AML-193 (cell line): ENCODE measurements at regions not wholly inside any gene's neighbourhood (a gene's known extent, or its start where the extent isn't known, plus 50 kb on each side); places are given as distances from the start of the nearest gene placed in this dataset.
"Not testable (repeated sequence)": the region's sequence is repeated elsewhere in the genome, so short reads cannot be mapped to it uniquely, and the experiment has no call there.

Source experiments
- DNase-seq, 2 experiments: peaks; one replicate each; lab custom pipeline; 2025; lab: John Stamatoyannopoulos, UW

DNA sequence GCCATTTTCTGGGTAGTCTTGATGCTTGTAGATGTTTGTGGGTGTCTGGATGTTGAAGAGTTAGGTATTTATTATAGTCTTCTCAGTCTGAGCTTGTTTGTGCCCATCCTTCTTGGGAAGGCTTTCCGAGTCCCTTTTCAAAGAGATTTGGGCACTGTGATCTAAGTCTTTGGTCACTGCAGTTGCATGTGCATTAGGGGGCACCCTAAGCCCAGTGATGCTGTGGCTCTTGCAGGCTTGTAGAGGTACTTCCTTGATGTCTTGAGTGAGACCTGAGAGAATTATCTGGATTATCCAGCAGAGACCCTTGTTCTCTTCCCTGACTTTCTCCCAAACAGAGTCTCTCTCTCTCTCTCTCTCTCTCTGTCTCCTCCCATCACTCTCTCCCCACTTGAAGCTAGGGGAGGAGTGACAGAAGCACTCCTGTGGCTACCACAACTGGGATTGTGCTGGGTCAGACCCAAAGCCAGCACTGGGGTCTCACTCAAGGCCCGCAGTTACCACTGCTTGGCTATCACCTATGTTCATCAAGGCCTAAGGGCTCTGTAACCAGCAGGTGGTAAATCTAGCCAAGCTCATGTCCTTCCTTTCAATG is 68.5 kb downstream of the TMCO5A start:
- DNase-seq, result peak in 1 of 2 experiments; percentile 10

DNA sequence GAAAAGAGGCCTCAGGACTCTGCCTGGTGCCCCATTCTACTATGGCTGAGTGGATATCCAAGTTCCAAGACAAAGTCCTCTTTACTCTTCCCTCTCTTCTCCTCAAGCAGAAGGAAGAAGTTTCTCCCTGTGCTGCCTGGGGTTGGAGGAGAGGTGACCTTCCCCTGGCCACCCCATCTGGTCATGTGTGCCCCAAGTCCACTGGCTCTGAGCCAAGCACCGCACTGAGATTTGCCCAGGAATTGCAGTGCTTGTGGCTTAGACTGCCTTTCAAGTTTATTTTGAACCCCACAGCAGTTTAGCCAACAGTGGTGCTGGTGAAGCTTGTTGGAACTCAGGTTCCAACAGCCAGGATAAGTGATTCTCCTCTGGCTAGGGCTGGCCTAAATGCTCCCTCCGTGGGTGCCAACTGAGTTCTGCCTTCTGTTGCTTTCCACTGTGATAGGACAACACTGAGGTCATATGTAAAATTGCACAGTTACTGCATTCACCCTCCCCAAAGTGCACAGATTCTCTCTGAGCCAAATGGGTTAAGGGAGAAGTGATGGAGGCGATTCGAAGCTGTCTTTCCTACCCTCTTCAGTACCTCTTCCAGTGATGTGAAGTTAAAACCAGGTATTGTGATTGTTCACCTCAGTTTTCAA is 69.9 kb downstream of the TMCO5A start:
- DNase-seq, result no peak

DNA sequence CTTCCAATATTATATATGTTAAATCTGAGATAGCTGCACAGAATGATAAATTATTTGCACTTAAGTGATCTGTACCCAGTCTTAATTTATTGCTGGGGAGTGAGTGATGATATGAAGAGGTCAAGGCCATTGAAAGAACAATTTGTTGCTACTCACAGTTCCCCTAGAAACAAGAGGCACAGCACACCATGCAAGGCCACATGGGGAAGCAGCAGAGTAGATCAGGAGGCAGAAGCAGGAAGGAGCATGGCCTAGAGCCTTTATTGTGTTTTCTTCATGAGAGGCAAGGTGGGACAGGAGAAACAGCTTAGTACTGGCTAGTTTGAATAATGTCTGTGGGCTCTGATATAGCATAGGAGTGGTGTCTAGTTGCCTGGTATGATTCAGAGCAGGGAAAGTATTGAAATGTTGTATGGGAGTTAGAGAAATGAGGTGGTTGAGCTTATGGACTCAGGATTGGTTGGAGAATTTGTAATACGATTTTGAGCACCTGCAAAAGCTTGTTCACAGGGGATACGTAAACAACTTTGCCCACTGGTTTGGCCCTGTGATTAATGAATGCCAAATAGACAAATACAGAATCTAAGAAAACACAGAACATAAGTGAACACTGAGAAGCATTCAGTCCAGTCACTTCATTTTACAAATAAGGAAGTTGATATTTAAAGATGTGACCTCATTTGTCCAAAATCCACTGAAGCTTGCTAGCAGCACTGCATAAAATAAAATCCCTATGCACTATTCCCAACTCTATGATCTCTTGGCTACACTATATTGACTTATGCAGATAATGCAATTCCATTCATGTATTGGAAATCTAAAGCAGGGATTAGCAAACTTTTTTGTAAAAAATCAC is 71.7 kb downstream of the TMCO5A start:
- no peak for DNase-seq

DNA sequence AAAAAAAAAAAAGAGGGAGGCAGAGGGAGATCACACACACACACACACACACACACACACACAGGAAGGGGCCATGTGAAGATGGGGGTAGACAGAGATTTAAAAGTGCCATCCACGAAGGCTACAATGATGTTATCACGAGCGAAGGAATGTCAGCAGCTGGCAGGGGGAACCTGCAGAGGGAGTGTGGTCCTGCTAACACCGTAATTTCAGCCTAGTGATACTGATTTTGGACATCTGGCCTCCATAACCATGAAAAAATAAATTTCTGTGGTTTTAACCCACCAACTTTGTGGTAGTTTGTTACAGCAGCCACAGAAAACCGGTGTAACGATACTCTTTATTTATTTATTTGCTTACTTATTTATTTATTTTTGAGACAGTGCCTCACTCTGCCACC is 76.0 kb downstream of the TMCO5A start:
- no peak for DNase-seq

DNA sequence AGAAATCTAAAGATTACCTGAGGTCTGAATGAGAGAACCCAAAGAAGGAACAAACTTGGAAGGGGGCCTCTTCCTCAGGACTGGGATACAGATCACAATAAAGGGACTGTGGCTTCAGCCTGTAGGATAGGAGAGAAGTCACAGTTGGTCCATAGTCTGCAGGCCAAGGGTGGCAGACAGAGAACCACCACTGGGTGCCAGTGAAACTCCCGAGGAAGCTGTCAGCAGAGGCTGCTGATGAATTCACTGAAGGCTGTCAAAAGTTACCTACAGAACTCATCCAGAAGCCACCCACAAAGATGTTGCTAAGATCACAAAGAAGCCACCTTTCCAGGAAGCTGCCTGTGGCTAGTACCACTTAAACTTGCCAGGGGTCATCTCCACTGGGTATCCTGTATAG is 78.5 kb downstream of the TMCO5A start:
- DNase-seq, result no peak

DNA sequence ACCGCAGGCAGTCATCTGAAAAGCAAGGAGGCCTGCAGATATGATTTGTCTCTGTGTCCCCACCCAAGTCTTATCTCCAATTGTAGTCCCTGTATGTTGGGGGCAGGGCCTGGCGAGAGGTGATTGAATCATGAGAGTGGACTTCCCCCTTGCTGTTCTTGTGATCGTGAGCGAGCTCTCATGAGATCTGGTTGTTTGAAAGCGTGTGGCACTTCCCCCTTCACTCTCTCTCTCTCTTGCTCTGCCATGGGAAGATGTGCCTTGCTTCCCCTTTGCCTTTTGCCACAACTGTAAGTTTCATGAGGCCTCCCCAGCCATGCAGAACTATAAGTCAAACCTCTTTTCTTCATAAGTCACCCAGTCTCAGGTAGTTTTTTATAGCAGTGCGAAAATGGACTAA is 83.3 kb downstream of the TMCO5A start:
- DNase-seq, result no peak

DNA sequence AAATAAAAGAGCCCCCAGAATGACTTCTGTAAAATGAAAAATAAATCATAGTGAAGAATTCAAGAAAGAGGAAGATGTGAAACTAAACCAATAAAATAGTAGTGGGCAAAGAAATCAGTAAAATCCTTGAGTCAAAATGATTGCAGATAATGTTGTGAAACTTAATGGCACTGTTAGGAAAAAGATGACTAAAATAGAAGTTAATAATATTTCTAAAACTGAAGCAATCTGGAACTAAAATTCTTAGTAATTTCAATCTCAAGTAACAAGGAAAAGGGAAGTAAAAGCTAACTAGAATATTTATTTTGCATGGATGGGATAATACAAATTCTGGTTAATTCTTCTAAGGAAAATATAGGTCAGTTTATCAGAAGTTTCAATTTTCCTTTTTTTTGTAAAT is 84.6 kb downstream of the TMCO5A start:
- no peak for DNase-seq

DNA sequence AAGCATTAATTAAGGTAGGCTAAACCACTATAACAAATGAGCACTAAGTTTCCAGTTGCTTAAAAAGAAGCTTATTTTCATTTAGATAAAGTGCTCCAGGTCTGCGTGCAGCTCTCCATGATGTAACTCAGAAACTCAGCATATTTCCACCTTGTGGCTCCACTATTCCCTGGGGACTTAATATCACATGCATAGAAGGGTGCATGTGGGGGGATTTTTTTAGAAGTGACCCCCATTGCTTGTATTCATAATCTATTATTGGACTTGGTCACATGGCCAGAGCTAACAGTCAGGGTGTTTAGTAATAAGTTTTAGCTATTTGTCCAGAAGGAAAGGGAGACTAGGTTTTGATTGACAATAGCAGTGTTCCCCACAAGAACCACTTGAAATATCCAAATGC is 86.8 kb downstream of the TMCO5A start:
- no peak for DNase-seq

DNA sequence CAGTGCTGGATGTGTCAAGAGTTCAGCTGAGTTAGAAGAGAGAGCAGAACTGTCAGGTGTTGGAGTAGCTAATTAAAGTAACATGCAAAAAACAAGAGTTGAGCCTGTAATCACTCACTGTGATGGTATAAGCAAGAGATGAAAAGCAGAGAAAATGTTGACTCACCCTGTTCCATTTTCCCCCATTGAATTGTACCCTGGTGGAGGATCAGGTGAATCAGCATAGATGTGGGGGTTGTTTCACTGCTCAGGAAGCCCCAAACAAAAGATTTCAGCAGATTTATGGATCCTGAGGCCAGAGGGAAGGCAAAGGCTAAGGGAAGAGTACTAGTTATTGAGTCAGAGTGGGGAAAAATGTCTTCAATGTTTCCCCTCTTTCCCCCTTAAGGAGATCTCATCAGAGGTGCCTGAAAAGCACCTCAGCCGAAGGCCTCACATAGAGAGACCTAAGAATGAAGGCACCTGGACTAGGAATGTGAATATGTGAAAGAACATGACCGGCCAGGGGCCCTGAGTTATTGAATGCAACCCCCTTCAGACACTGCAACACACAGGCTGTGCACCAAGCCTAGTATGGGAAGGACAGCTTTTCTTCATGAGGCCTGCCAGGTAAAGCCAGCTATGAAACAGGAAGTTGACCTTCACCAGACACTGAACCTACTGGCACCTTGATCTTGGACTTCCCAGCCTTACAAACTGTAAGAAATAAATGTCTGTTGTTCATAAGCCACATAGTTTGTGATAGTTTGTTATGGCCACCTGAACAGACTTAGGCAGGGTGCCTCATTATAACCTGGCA is 90.1 kb downstream of the TMCO5A start:
- DNase-seq, result no peak

DNA sequence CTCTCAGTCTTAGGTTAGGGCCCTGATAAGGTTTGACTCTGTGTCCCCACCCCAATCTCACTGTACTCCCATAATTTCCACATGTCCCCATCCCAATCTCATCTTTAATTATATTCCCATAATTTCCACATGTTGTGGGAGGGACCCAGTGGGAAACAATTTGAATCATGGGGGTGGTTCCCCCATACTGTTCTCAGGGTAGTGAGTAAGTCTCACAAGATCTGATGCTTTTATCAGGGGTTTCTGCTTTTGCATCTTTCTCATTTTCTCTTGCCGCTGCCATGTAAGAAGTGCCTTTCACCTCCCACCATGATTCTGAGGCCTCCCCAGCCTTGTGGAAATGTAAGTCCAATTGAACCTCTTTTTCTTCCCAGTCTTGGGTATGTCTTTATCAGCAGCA is 91.2 kb downstream of the TMCO5A start:
- DNase-seq, result not testable (repeated sequence)

DNA sequence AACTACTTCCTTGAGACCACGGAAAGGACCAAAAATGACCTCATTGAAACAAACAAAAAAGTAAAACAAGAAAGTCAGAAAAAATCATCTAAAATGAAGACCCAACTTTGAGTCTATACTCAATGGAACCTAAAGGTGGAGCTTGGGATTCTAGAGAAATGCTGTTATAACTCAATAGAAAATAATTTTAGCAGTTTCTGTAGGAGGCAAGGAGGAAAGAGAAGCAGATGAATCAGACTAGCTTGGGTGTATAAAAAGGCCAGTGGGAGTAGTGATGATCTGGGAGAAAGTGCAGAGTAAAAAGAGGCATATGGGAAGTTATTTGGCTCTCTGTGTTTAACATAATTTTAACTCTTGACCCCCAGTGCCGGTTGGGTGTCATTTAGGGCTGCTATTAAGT is 94.4 kb downstream of the TMCO5A start:
- DNase-seq, result no peak

DNA sequence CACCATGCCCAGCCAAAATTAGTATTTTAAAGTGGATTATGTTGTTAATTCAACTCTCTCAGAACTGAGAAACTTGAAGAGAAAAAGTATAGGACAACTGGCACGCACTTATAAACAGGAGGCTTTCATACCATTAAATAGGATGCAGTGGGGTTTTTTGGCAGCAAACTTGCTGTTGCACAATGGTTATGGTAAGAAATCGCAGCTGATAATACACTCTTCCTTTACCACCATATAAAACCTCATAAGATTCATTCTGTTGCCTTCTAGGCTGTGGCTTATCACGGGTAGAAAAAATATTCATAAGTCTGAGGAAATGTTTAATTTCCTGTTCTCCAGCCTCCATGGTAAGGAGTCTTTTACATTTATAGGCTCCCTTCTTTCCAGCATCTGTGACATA is 95.3 kb downstream of the TMCO5A start:
- DNase-seq, result no peak

DNA sequence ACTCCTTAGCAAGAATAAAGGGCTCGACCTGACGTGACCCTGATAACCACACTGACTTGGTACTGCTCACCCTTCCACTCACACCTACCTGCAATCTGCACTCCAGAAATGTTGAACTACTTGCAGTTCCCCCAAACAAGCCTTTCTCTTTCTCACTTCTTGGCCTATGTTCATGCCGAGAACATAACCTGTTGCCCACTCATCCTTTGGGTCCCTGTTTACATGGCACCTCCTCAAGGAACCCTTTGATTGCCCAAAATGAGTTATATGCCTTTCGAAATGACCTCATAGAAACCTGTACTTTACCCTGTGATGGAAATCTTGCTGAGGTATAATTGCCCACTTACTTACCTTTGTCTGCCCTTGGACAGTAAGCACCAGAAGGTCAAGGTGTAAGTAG is 96.2 kb downstream of the TMCO5A start:
- no peak for DNase-seq

DNA sequence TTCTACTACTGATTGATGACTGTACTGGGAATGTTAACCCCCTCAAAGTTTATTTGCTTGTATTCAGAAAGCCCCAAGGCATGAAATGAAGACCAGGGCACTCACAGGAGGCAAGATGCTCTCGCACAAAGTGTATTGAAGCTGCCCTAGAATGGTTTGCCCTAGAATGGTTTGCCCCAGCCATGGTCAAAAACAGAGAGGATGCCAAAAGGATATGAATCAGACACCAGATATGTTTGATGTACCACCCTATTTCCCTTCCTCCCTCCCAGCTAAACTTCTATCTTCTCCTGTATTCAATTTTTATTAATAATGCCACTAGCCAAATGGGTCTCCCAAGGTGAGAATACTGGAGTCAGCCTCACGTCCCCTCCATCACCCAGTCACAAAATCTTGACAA is 101.3 kb downstream of the TMCO5A start:
- DNase-seq, result no peak

DNA sequence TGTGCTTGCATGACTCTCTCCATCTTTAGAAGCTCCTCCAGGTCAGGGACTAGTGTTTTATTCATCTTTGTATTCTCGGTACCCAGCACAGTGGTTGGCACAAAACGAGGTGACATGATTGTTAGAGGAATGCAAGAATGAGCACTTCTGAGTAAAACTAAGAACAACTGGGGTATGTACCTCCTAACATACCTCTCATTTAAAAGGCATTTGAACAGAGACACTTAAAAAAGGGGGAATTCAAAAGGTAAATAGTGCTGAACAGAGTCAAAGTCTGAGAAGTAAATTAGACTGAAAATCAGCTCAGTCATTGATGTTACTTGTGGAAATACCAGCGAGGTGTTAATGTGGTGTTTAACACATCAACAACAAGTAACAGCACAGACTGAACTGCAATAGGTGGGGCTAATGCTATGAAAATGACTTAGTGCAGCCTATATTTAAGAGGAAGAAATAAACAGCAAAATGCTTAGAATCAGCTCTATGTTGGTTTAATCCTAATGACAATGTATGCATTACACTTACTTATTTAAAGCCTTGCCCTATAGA is 102.4 kb downstream of the TMCO5A start:
- DNase-seq, result no peak

DNA sequence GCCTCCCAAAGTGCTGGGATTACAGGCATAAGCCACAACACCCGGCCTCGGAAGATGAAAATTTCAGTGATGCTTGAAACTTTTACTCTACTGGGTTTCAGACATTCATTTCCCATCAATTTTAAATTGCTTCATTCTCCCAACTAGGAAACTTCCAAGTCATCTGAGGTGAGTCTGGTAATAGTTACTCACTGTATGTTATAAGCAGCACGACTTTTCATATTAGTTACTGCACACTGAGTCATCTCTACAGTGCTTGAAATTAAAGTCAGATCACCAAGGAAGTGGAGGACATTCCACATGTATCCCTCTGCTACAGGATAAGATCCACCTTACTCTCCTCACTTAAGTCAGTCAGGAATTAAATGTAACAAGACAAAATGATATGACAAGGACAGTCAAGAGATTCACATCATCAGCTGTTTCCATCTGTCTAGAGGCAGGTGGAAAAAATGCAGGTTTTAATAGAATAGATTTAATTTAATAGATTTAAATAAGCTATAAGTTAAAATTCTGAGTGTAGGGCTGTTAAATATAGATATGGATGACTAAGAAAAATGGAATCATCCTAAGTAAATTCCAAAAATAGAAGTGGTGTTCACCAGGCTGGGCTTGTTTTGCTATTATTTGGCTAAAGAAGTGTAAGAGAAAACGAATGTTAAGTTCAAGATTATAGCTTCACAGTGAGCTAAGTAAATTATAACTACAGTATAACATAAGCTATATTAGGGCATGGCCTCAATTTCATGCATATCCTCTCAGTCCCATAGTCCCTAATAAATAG is 104.4 kb downstream of the TMCO5A start:
- no peak for DNase-seq

DNA sequence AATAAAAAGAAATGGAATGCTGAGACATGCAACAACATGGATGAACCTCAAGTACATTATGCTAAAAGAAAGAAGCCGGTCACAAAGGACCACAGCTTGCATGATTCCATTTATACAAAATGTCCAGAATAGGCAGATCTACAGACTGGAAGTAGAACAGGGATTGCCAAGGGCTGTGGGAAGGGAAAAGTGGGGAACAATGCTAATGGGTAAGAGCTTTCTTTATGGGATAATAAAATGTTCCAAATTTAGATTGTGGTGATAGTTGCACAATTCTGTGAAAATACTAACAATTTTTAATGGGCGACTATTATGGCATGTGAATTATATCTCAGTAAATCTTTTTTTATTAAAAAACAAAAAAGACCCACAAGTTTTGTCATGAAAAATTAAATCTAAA is 106.2 kb downstream of the TMCO5A start:
- no peak for DNase-seq

DNA sequence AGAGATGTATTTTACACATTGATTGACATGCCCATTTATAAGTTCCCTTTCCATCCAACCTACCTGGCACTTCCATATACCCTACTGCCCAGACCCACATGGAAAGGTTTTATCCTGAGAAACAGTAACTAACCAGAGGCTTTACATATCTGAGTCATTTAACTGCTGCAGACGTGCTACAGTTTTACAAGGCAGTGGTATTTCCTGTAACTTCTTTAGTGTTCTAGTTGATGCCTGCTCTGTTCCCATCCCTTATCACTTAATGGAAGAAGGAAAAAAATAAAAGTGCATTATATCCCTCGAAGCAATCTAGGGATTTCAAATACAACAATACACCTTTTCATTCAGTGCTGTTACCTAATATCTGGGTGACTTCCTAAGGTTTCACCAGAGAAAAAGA is 107.1 kb downstream of the TMCO5A start:
- no peak for DNase-seq

DNA sequence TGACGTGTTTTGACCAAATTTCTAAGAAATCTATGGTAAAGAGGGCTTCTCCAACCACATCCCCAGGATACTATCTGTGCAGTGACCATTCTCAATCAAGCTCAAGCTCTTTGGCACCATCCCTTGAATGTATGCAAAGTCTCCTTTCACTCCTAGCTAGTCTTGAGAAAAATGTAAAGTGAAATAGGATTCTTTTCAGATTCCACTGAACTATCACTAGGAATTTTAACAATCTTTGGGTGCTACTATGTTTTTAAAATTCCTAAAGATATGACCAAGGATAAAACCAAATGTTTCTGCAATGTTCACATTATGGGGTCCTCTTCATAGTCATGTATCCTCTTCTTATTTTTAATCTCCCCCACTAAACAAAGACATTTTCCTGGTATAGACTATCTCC is 107.8 kb downstream of the TMCO5A start:
- DNase-seq, result no peak

DNA sequence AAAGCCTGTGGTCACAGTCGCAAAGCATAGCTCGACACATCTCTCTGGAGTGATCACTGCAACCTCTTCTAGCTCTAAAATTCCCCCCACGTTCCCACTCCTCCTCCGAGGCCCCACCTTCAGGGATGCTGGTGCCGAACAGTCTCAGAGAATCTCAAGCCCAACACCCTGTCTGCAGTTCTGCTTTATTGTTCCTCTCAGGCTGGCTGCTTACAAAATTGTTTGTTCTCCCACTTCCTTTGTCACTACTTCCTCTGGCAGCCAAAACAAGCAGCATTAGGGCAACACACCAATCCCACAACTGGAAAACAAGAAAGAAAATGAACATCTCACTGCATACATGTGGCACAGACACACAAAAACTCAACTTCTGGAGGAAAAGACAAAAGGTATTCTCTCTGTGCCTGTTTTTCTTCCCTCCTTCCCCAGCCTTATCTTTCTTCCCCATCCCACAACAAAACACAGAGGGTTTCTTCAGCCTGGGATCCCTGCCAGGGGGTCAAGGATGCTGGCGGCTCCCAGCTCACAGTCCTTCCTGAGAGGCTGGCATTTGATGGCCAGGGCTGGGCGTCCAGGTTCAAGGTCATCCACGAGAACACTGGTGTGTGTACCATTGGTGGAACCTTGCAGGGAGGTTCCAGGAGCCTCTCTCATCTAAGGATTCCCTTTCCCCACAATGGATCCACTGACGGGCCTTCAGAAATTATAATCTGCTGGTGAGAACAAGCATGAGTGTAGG is 108.4 kb downstream of the TMCO5A start:
- no peak for DNase-seq
